ENCODE measurements at regions not wholly inside any gene's neighbourhood (a gene's known extent, or its start where the extent isn't known, plus 50 kb on each side); places are given as distances from the start of the nearest gene placed in this dataset.

GRCh38 chr10:88092973-88093372, 229.5 kb downstream of the PTEN start:
- ChIA-PET POLR2A (interaction anchor here (2.3 to 2.7 kb wide), 2 partner anchors 27 to 178 kb away, joined by 16 to 29 read pairs; no protein-coding TSS in a partner anchor), CTCF (no interaction called here)
- peaks cover 16% of the 10 kb centered on the region for H3K36me3 Mint-ChIP-seq (ENCODE audit: low read depth)
- no peak overlapping the region for H3K4me3 Mint-ChIP-seq
- DNase-seq = no peak
- peaks cover 2% of the 10 kb centered on the region for H3K9me3 Mint-ChIP-seq
- peaks cover 38% of the 10 kb centered on the region for H3K4me1 Mint-ChIP-seq
- H3K27ac Mint-ChIP-seq = no peak overlapping the region
- peaks cover 25% of the 10 kb centered on the region for H3K27me3 Mint-ChIP-seq

- Mint-ChIP-seq H3K4me1 (peaks cover 36% of the 10 kb centered on the region), H3K4me3 (no peak overlapping the region), H3K27ac (no peak overlapping the region), H3K36me3 (ENCODE audit: low read depth) (peaks cover 16% of the 10 kb centered on the region), H3K9me3 (peaks cover 2% of the 10 kb centered on the region), H3K27me3 (peaks cover 24% of the 10 kb centered on the region)
- DNase-seq = no peak
- ChIA-PET CTCF (no interaction called here), POLR2A (no interaction called here)
These were observed 231.4 kb downstream of the PTEN start for GRCh38 chr10:88094795-88095194.

- Mint-ChIP-seq H3K9me3 (peaks cover 2% of the 10 kb centered on the region), H3K27ac (no peak overlapping the region), H3K4me3 (no peak overlapping the region), H3K4me1 (peaks cover 31% of the 10 kb centered on the region), H3K27me3 (peaks cover 22% of the 10 kb centered on the region), H3K36me3 (ENCODE audit: low read depth) (peaks cover 11% of the 10 kb centered on the region)
- ChIA-PET POLR2A (no interaction called here), CTCF (no interaction called here)
- DNase-seq = no peak
These were observed 231.8 kb downstream of the PTEN start for GRCh38 chr10:88095223-88095721.

- H3K27ac Mint-ChIP-seq = no peak overlapping the region
These were observed 232.5 kb downstream of the PTEN start for GRCh38 chr10:88095778-88096431.

GRCh38 chr10:88097092-88097516, 233.7 kb downstream of the PTEN start:
- Mint-ChIP-seq H3K9me3 (peaks cover 2% of the 10 kb centered on the region), H3K4me1 (peaks cover 13% of the 10 kb centered on the region), H3K27me3 (peaks cover 19% of the 10 kb centered on the region), H3K27ac (no peak overlapping the region), H3K36me3 (ENCODE audit: low read depth) (peaks cover 7% of the 10 kb centered on the region), H3K4me3 (no peak overlapping the region)
- ChIA-PET CTCF (no interaction called here), POLR2A (no interaction called here)
- no peak for DNase-seq

More at GRCh38 chr10:88095778-88096431, 232.5 kb downstream of the PTEN start:
- H3K9me3 Mint-ChIP-seq = peaks cover 2% of the 10 kb centered on the region
- CTCF ChIA-PET = no interaction called here
- H3K36me3 Mint-ChIP-seq (ENCODE audit: low read depth) = peaks cover 7% of the 10 kb centered on the region
- H3K4me1 Mint-ChIP-seq = peaks cover 25% of the 10 kb centered on the region
- DNase-seq = no peak
- POLR2A ChIA-PET = no interaction called here
- peaks cover 19% of the 10 kb centered on the region for H3K27me3 Mint-ChIP-seq
- no peak overlapping the region for H3K4me3 Mint-ChIP-seq

GRCh38 chr10:88097536-88097935, 234.1 kb downstream of the PTEN start:
- H3K27me3 Mint-ChIP-seq = peaks cover 19% of the 10 kb centered on the region
- H3K27ac Mint-ChIP-seq = no peak overlapping the region
- H3K36me3 Mint-ChIP-seq (ENCODE audit: low read depth) = peaks cover 7% of the 10 kb centered on the region
- ChIA-PET CTCF (no interaction called here), POLR2A (no interaction called here)
- H3K4me3 Mint-ChIP-seq = no peak overlapping the region
- H3K9me3 Mint-ChIP-seq = peaks cover 2% of the 10 kb centered on the region
- no peak for DNase-seq
- H3K4me1 Mint-ChIP-seq = peaks cover 9% of the 10 kb centered on the region

GRCh38 chr10:88100281-88100680, 236.9 kb downstream of the PTEN start:
- H3K36me3 Mint-ChIP-seq (ENCODE audit: low read depth) = no peaks in the 10 kb centered on the region

GRCh38 chr10:88101666-88102065, 238.2 kb downstream of the PTEN start:
- CTCF ChIA-PET = no interaction called here
- POLR2A ChIA-PET = no interaction called here

More at GRCh38 chr10:88100281-88100680, 236.9 kb downstream of the PTEN start:
- H3K27me3 Mint-ChIP-seq = peaks cover 9% of the 10 kb centered on the region
- H3K27ac Mint-ChIP-seq = no peak overlapping the region
- H3K4me3 Mint-ChIP-seq = no peak overlapping the region
- ChIA-PET POLR2A (no interaction called here), CTCF (interaction anchor here (1.1 to 1.3 kb wide), 2 partner anchors 14 kb away, joined by 5 to 6 read pairs; no protein-coding TSS in a partner anchor)
- DNase-seq = no peak
- H3K4me1 Mint-ChIP-seq = no peaks in the 10 kb centered on the region
- H3K9me3 Mint-ChIP-seq = no peaks in the 10 kb centered on the region

GRCh38 chr10:88103576-88103975, 240.2 kb downstream of the PTEN start:
- H3K4me1 Mint-ChIP-seq = peaks cover 9% of the 10 kb centered on the region
- POLR2A ChIA-PET = no interaction called here
- CTCF ChIA-PET = no interaction called here

More at GRCh38 chr10:88101666-88102065, 238.2 kb downstream of the PTEN start:
- DNase-seq = no peak
- Mint-ChIP-seq H3K4me1 (no peaks in the 10 kb centered on the region), H3K4me3 (no peak overlapping the region), H3K27ac (no peak overlapping the region), H3K9me3 (no peaks in the 10 kb centered on the region), H3K27me3 (peaks cover 9% of the 10 kb centered on the region), H3K36me3 (ENCODE audit: low read depth) (no peaks in the 10 kb centered on the region)

GRCh38 chr10:88104223-88104622, 240.8 kb downstream of the PTEN start:
- no peak for DNase-seq
- no peaks in the 10 kb centered on the region for H3K9me3 Mint-ChIP-seq
- POLR2A ChIA-PET = no interaction called here
- CTCF ChIA-PET = no interaction called here
- H3K36me3 Mint-ChIP-seq (ENCODE audit: low read depth) = no peaks in the 10 kb centered on the region
- no peak overlapping the region for H3K4me3 Mint-ChIP-seq
- peaks cover 9% of the 10 kb centered on the region for H3K4me1 Mint-ChIP-seq
- no peak overlapping the region for H3K27ac Mint-ChIP-seq
- peaks cover 6% of the 10 kb centered on the region for H3K27me3 Mint-ChIP-seq

More at GRCh38 chr10:88103576-88103975, 240.2 kb downstream of the PTEN start:
- H3K36me3 Mint-ChIP-seq (ENCODE audit: low read depth) = no peaks in the 10 kb centered on the region
- peaks cover 6% of the 10 kb centered on the region for H3K27me3 Mint-ChIP-seq
- H3K27ac Mint-ChIP-seq = no peak overlapping the region
- H3K4me3 Mint-ChIP-seq = no peak overlapping the region
- no peaks in the 10 kb centered on the region for H3K9me3 Mint-ChIP-seq
- no peak for DNase-seq

GRCh38 chr10:88106366-88106765, 242.9 kb downstream of the PTEN start:
- Mint-ChIP-seq H3K9me3 (no peaks in the 10 kb centered on the region), H3K27me3 (peaks cover 5% of the 10 kb centered on the region), H3K4me1 (peaks cover 9% of the 10 kb centered on the region), H3K27ac (no peak overlapping the region), H3K4me3 (no peak overlapping the region), H3K36me3 (ENCODE audit: low read depth) (no peaks in the 10 kb centered on the region)
- DNase-seq = no peak
- ChIA-PET POLR2A (no interaction called here), CTCF (no interaction called here)

GRCh38 chr10:88107296-88108097, 244.1 kb downstream of the PTEN start:
- Mint-ChIP-seq H3K36me3 (ENCODE audit: low read depth) (no peaks in the 10 kb centered on the region), H3K4me3 (no peak overlapping the region), H3K27me3 (peaks cover 5% of the 10 kb centered on the region), H3K9me3 (no peaks in the 10 kb centered on the region), H3K27ac (no peak overlapping the region), H3K4me1 (peaks cover 9% of the 10 kb centered on the region)
- no peak for DNase-seq
- ChIA-PET CTCF (interaction anchor here (0.8 to 1.1 kb wide), 2 partner anchors 10 to 14 kb away, joined by 3 to 5 read pairs; no protein-coding TSS in a partner anchor), POLR2A (no interaction called here)

- no peak for DNase-seq
- Mint-ChIP-seq H3K36me3 (ENCODE audit: low read depth) (no peaks in the 10 kb centered on the region), H3K9me3 (no peaks in the 10 kb centered on the region), H3K27me3 (peaks cover 5% of the 10 kb centered on the region), H3K27ac (no peak overlapping the region), H3K4me3 (no peak overlapping the region), H3K4me1 (peaks cover 9% of the 10 kb centered on the region)
- ChIA-PET CTCF (interaction anchor here (0.8 to 1.1 kb wide), 2 partner anchors 10 to 13 kb away, joined by 3 to 5 read pairs; no protein-coding TSS in a partner anchor), POLR2A (no interaction called here)
These were observed 244.7 kb downstream of the PTEN start for GRCh38 chr10:88108115-88108610.

Measured in activated CD4-positive, alpha-beta memory T cell treated with anti-CD3 and anti-CD28 coated beads, Interleukin-2, amount 10 ng/mL, durations not matched to agents 7 days and 5 days (primary cell).